Calu3 (cell line): ENCODE measurements at regions not wholly inside any gene's neighbourhood (a gene's known extent, or its start where the extent isn't known, plus 50 kb on each side); places are given as distances from the start of the nearest gene placed in this dataset.

Source experiments
- BruUV-seq: library from RNA; stranded (reverse); fragments of 400-500 nt; replicated peaks from 2 replicates; lab custom pipeline; 2021; lab: Mats Ljungman, UMichigan
- CTCF ChIA-PET: fragments of 300-600 bp; sonication (Branson Sonifier 250); formaldehyde crosslinking; loops from one replicate; lab custom pipeline; 2022; ENCODE audit warnings: antibody characterized with exemption; lab: Charles Lee
- DNase-seq: peaks from one replicate; pipeline ENCODE4 v3.0.0; 2022
- H3K27ac Mint-ChIP-seq: one replicate; pipeline ENCODE4 v1.8.0; 2022; ENCODE audit warnings: mixed read lengths; ENCODE audit not compliant: unreplicated experiment
- H3K27me3 Mint-ChIP-seq: one replicate; pipeline ENCODE4 v1.8.0; 2022; ENCODE audit warnings: mixed read lengths; ENCODE audit not compliant: unreplicated experiment
- H3K36me3 Mint-ChIP-seq: one replicate; pipeline ENCODE4 v1.8.0; 2022; ENCODE audit warnings: mild to moderate bottlenecking, moderate library complexity, mixed read lengths; ENCODE audit not compliant: insufficient read depth, unreplicated experiment
- H3K4me1 Mint-ChIP-seq: one replicate; pipeline ENCODE4 v1.8.0; 2022; ENCODE audit warnings: mild to moderate bottlenecking, low read depth, mixed read lengths; ENCODE audit not compliant: unreplicated experiment
- H3K4me3 Mint-ChIP-seq: one replicate; pipeline ENCODE4 v1.8.0; 2022; ENCODE audit warnings: mild to moderate bottlenecking, low read depth, moderate library complexity, mixed read lengths; ENCODE audit not compliant: unreplicated experiment
- H3K9me3 Mint-ChIP-seq: one replicate; pipeline ENCODE4 v1.8.0; 2022; ENCODE audit warnings: low read depth, mixed read lengths; ENCODE audit not compliant: unreplicated experiment
- CTCF ChIP-seq: fragments of 200-600 bp; IDR thresholded peaks from one replicate; pipeline ENCODE4 v1.8.0; 2022; ENCODE audit warnings: antibody characterized with exemption; ENCODE audit not compliant: unreplicated experiment
- intact Hi-C: fragments of 100-400 bp; cut with micrococcal nuclease; formaldehyde crosslinking; loops from one replicate; pipeline ENCODE4 v1.10.0; 2022; ENCODE audit not compliant: unreplicated experiment

- Mint-ChIP-seq H3K36me3 (peaks cover 30% of the 10 kb centered on the region), H3K27ac (no peak overlapping the region), H3K4me3 (no peak overlapping the region), H3K9me3 (no peaks in the 10 kb centered on the region), H3K4me1 (peaks cover 13% of the 10 kb centered on the region), H3K27me3 (no peaks in the 10 kb centered on the region)
- no peak for TF ChIP-seq CTCF
- CTCF ChIA-PET, result no interaction called here
- no TSS peak for BruUV-seq
- intact Hi-C loops, result no loop called here
- no peak for DNase-seq
Observed at GRCh38 chr12:75936515-75937440, 94.8 kb downstream of the PHLDA1 start.

GRCh38 chr12:75935539-75936242, 95.9 kb downstream of the PHLDA1 start:
- CTCF ChIA-PET, result interaction anchor here (0.5 to 2.9 kb wide), 2 partner anchors 9 to 48 kb away, joined by 3 to 13 read pairs; no protein-coding TSS in a partner anchor
- no TSS peak for BruUV-seq
- Mint-ChIP-seq H3K4me3 (no peak overlapping the region), H3K9me3 (no peaks in the 10 kb centered on the region), H3K27me3 (no peaks in the 10 kb centered on the region), H3K4me1 (peaks cover 16% of the 10 kb centered on the region), H3K27ac (no peak overlapping the region), H3K36me3 (peaks cover 23% of the 10 kb centered on the region)
- intact Hi-C loops, result no loop called here
- no peak for TF ChIP-seq CTCF
- no peak for DNase-seq

GRCh38 chr12:75933101-75933500, 98.5 kb downstream of the PHLDA1 start:
- intact Hi-C loops, result loop anchor here (2.0 to 5.0 kb wide), 3 partner anchors 41 to 221 kb away; no protein-coding TSS in a partner anchor
- Mint-ChIP-seq H3K4me3 (peak overlapping the region; percentile 4), H3K27me3 (no peaks in the 10 kb centered on the region), H3K9me3 (no peaks in the 10 kb centered on the region), H3K36me3 (peaks cover 17% of the 10 kb centered on the region), H3K27ac (peak overlapping the region; percentile 43), H3K4me1 (peaks cover 34% of the 10 kb centered on the region)
- peak; percentile 69 for DNase-seq
- TF ChIP-seq CTCF, result no peak
- CTCF ChIA-PET, result interaction anchor here (0.8 to 2.9 kb wide), 8 partner anchors 11 to 168 kb away, joined by 3 to 13 read pairs (median 4); partner anchors contain the start of gene PHLDA1
- no TSS peak for BruUV-seq

- Mint-ChIP-seq H3K27me3 (no peaks in the 10 kb centered on the region), H3K4me3 (no peak overlapping the region), H3K36me3 (peaks cover 17% of the 10 kb centered on the region), H3K9me3 (no peaks in the 10 kb centered on the region), H3K4me1 (peaks cover 34% of the 10 kb centered on the region), H3K27ac (peak overlapping the region; percentile 43)
- TF ChIP-seq CTCF, result no peak
- intact Hi-C loops, result loop anchor here (2.0 to 5.0 kb wide), 3 partner anchors 40 to 220 kb away; no protein-coding TSS in a partner anchor
- no peak for DNase-seq
- no TSS peak for BruUV-seq
- CTCF ChIA-PET, result interaction anchor here (1.0 to 1.4 kb wide), 2 partner anchors 70 to 103 kb away, joined by 3 to 4 read pairs; no protein-coding TSS in a partner anchor
Observed at GRCh38 chr12:75932241-75932640, 99.3 kb downstream of the PHLDA1 start.
